ENCODE measurements at regions not wholly inside any gene's neighbourhood (a gene's known extent, or its start where the extent isn't known, plus 50 kb on each side); places are given as distances from the start of the nearest gene placed in this dataset.

DNA sequence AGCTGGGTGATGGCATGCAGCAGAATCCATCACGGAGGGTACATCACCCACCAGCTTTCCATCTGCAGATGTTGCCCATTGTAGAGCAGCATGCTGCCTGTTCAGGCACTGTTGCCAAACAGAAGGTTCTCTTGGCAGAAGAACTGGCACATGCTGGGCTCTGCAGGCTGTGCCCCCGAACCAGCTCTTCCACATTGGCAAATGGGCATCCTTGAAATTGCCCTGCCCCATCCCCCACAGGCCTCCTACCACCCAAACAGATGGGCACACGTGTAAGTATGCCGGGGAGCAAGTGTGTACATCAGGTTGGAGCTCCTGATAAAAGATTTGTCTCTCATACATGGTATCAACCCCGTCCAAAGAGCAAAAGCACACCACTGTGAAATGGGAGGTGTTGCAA, 220.3 kb upstream of the TAS2R1 start:
- ChIA-PET POLR2A (ENCODE audit: partially characterized antibody) (no interaction called here), CTCF (ENCODE audit: partially characterized antibody) (interaction anchor here (1.0 to 2.3 kb wide), 8 partner anchors 10 to 415 kb away, joined by 3 to 9 read pairs (median 4); no protein-coding TSS in a partner anchor)
- H3K56ac ChIP-seq (replicated peaks; ENCODE audit: insufficient read length, low read depth, low read length): no peak overlapping the region

More for the DNA sequence above, 220.3 kb upstream of the TAS2R1 start:
- TF ChIP-seq TBP (IDR thresholded peaks at IDR 0.05; ENCODE audit: low read depth, low read length) (no peak), NRF1 (IDR thresholded peaks at IDR 0.05; ENCODE audit: low read depth, low read length) (no peak), BACH1 (IDR thresholded peaks at IDR 0.05; ENCODE audit: low read length) (no peak), USF2 (IDR thresholded peaks at IDR 0.05; ENCODE audit: low read length) (no peak), ASH2L (IDR thresholded peaks at IDR 0.05; ENCODE audit: low read length) (no peak), CTBP2 (IDR thresholded peaks at IDR 0.05; ENCODE audit: borderline replicate concordance, insufficient read depth, insufficient read length, low read length) (no peak), YY1 (IDR thresholded peaks at IDR 0.05; ENCODE audit: low read depth, low read length) (no peak), RFX5 (IDR thresholded peaks at IDR 0.05; ENCODE audit: borderline replicate concordance, low read depth, low read length) (no peak), ATF3 (IDR thresholded peaks at IDR 0.05; ENCODE audit: insufficient read depth, low read depth, low read length) (no peak), SIN3A (conservative IDR thresholded peaks at IDR 0.05 in 1 of 2, IDR thresholded peaks at IDR 0.05 in 1 of 2; ENCODE audit: low read depth in 1 of 2, low read length in 2 of 2) (no peak), GTF2F1 (IDR thresholded peaks at IDR 0.05; ENCODE audit: borderline replicate concordance, low read depth, low read length) (no peak), SUZ12 (IDR thresholded peaks at IDR 0.05; ENCODE audit: low read length) (no peak)
- Histone ChIP-seq H3K36me3 (ENCODE audit: control insufficient read depth in 2 of 4, insufficient read depth in 4 of 4, low read length in 3 of 4) (no peaks in the 10 kb centered on the region), H3K79me1 (ENCODE audit: low read depth, low read length) (no peaks in the 10 kb centered on the region), H2BK120ac (replicated peaks; ENCODE audit: low read depth, low read length) (no peak overlapping the region), H2AFZ (ENCODE audit: low read length) (no peak overlapping the region), H2AK5ac (ENCODE audit: low read depth, low read length) (no peak overlapping the region), H3K4me1 (replicated peaks in 1 of 4; ENCODE audit: control insufficient read depth in 3 of 4, insufficient read depth in 4 of 4, low read length in 3 of 4) (no peaks in the 10 kb centered on the region), H4K8ac (ENCODE audit: extremely low read depth, insufficient read depth, low read length) (no peak overlapping the region), H2BK20ac (ENCODE audit: low read length) (no peak overlapping the region), H3K9me3 (ENCODE audit: insufficient read depth in 2 of 2, low read depth in 1 of 2, low read length in 1 of 2) (no peaks in the 10 kb centered on the region), H3K27me3 (replicated peaks in 1 of 4; ENCODE audit: control insufficient read depth in 3 of 4, extremely low read depth in 1 of 4, insufficient read depth in 3 of 4, low read length in 3 of 4) (no peaks in the 10 kb centered on the region), H3K4me3 (ENCODE audit: extremely low read depth in 1 of 4, insufficient read depth in 2 of 4, low read depth in 3 of 4, low read length in 4 of 4) (no peak overlapping the region), H3K4me2 (ENCODE audit: insufficient read depth in 1 of 2, low read depth in 2 of 2, low read length in 2 of 2) (no peak overlapping the region), H2BK15ac (ENCODE audit: low read length) (no peak overlapping the region), H4K20me1 (replicated peaks in 1 of 2; ENCODE audit: control insufficient read depth in 1 of 2, insufficient read depth in 2 of 2, low read length in 2 of 2) (no peaks in the 10 kb centered on the region), H2BK12ac (ENCODE audit: low read depth, low read length) (no peak overlapping the region), H3K23me2 (ENCODE audit: low read depth, low read length) (no peaks in the 10 kb centered on the region), H3K18ac (ENCODE audit: extremely low read depth, low read length) (no peak overlapping the region), H3K27ac (ENCODE audit: low read depth, low read length) (no peak overlapping the region), H3K23ac (ENCODE audit: insufficient read length) (no peak overlapping the region), H3K9ac (replicated peaks in 1 of 4; ENCODE audit: extremely low read depth in 1 of 4, low read depth in 3 of 4, low read length in 3 of 4) (no peak overlapping the region), H3K14ac (ENCODE audit: insufficient read length) (no peak overlapping the region), H2BK5ac (ENCODE audit: low read depth, low read length) (no peak overlapping the region), H3K79me2 (ENCODE audit: control insufficient read depth in 1 of 2, insufficient read depth in 2 of 2, low read length in 2 of 2) (no peaks in the 10 kb centered on the region), H4K91ac (replicated peaks; ENCODE audit: insufficient read length, low read length) (no peak overlapping the region), H4K5ac (ENCODE audit: insufficient read length, low read depth, low read length) (no peak overlapping the region), H3K4ac (replicated peaks; ENCODE audit: insufficient read length, low read depth, low read length) (no peak overlapping the region)
- 87% methylated on average over 5 of the region's 5 CpGs; no CpG with 5 or more reads in 1 of the 2 experiments for WGBS, 2 experiments (ENCODE audit: extremely low coverage in 1 of 2, insufficient coverage in 1 of 2, insufficient read length in 1 of 2, insufficient replicate concordance in 2 of 2, low coverage in 1 of 2, low lambda C conversion rate in 2 of 2, missing lambda C conversion rate in 1 of 2)
- DNase-seq (ENCODE audit: low read depth in 1 of 2, low spot score in 2 of 2) (no peak), FAIRE-seq (no peak)
